ENCODE measurements at regions not wholly inside any gene's neighbourhood (a gene's known extent, or its start where the extent isn't known, plus 50 kb on each side); places are given as distances from the start of the nearest gene placed in this dataset.

GRCh38 chr21:23026878-23027277, 2028.7 kb downstream of the NCAM2 start:
- TF ChIP-seq CTCF (IDR thresholded peaks at IDR 0.05) (no peak), ZFX (IDR thresholded peaks at IDR 0.05; ENCODE audit: borderline replicate concordance) (no peak)

Data from 22Rv1 (cell line).